Lower leg skin (tissue), 3 donors: ENCODE measurements at regions not wholly inside any gene's neighbourhood (a gene's known extent, or its start where the extent isn't known, plus 50 kb on each side); places are given as distances from the start of the nearest gene placed in this dataset.
"Not testable (repeated sequence)": the region's sequence is repeated elsewhere in the genome, so short reads cannot be mapped to it uniquely, and the experiment has no call there.

Source experiments
- CTCF ChIP-seq, 3 donors: fragments of 450-650 bp; IDR thresholded peaks; one replicate each; pipeline ENCODE4 v1.5.1; 2016; ENCODE audit warnings: antibody characterized with exemption in 3 of 3, mild to moderate bottlenecking in 3 of 3, moderate library complexity in 2 of 3
- POLR2A ChIP-seq, 2 donors: fragments of 450-650 bp; IDR thresholded peaks; one replicate each; pipeline ENCODE4 v1.6.1; 2016 to 2017; ENCODE audit warnings: antibody characterized with exemption in 2 of 2, mild to moderate bottlenecking in 1 of 2, moderate library complexity in 1 of 2

- TF ChIP-seq CTCF, POLR2A (IDR thresholded peaks at IDR 0.05): not testable (repeated sequence)
Observed at GRCh38 chr13:48591124-48591872, 58.4 kb upstream of the RCBTB2 start.
